Activated CD4-positive, alpha-beta memory T cell treated with anti-CD3 and anti-CD28 coated beads, Interleukin-2, amount 10 ng/mL, durations not matched to agents 7 days and 5 days (primary cell): ENCODE measurements at regions not wholly inside any gene's neighbourhood (a gene's known extent, or its start where the extent isn't known, plus 50 kb on each side); places are given as distances from the start of the nearest gene placed in this dataset.
"Not testable (repeated sequence)": the region's sequence is repeated elsewhere in the genome, so short reads cannot be mapped to it uniquely, and the experiment has no call there.

Experiments used
- CTCF ChIA-PET: fragments of 350-600 bp; sonication (Branson Sonifier 250); formaldehyde crosslinking; loops from one replicate; lab custom pipeline; 2021; ENCODE audit warnings: antibody characterized with exemption, inconsistent platforms; lab: Charles Lee
- POLR2A ChIA-PET: fragments of 350-600 bp; sonication (Branson Sonifier 250); formaldehyde crosslinking; loops from one replicate; lab custom pipeline; 2021; ENCODE audit warnings: antibody characterized with exemption; lab: Charles Lee
- DNase-seq: peaks from one replicate; pipeline ENCODE4 v3.0.0-alpha.2; 2020
- H3K27ac Mint-ChIP-seq: one replicate; pipeline ENCODE4 v1.8.0; 2021; ENCODE audit warnings: mild to moderate bottlenecking, mixed read lengths
- H3K27me3 Mint-ChIP-seq: one replicate; pipeline ENCODE4 v1.8.0; 2021; ENCODE audit warnings: mixed read lengths
- H3K36me3 Mint-ChIP-seq: one replicate; pipeline ENCODE4 v1.8.0; 2021; ENCODE audit warnings: low read depth, mixed read lengths
- H3K4me1 Mint-ChIP-seq: one replicate; pipeline ENCODE4 v1.8.0; 2021; ENCODE audit warnings: mixed read lengths
- H3K4me3 Mint-ChIP-seq: one replicate; pipeline ENCODE4 v1.8.0; 2021; ENCODE audit warnings: mild to moderate bottlenecking, mixed read lengths
- H3K9me3 Mint-ChIP-seq: one replicate; pipeline ENCODE4 v1.8.0; 2021; ENCODE audit warnings: mixed read lengths

GRCh38 chr3:135558150-135558783, 407.3 kb upstream of the PPP2R3A start:
- POLR2A ChIA-PET: no interaction called here

GRCh38 chr3:135558906-135559305, 406.6 kb upstream of the PPP2R3A start:
- H3K27ac Mint-ChIP-seq: no peak overlapping the region
- no peaks in the 10 kb centered on the region for H3K4me1 Mint-ChIP-seq
- no peaks in the 10 kb centered on the region for H3K36me3 Mint-ChIP-seq
- ChIA-PET CTCF (no interaction called here), POLR2A (no interaction called here)
- no peaks in the 10 kb centered on the region for H3K9me3 Mint-ChIP-seq
- no peaks in the 10 kb centered on the region for H3K27me3 Mint-ChIP-seq
- DNase-seq: no peak
- no peak overlapping the region for H3K4me3 Mint-ChIP-seq

More at GRCh38 chr3:135558150-135558783, 407.3 kb upstream of the PPP2R3A start:
- CTCF ChIA-PET: no interaction called here
- no peaks in the 10 kb centered on the region for H3K9me3 Mint-ChIP-seq
- no peaks in the 10 kb centered on the region for H3K4me1 Mint-ChIP-seq
- no peak overlapping the region for H3K27ac Mint-ChIP-seq
- no peaks in the 10 kb centered on the region for H3K36me3 Mint-ChIP-seq
- H3K27me3 Mint-ChIP-seq: no peaks in the 10 kb centered on the region
- DNase-seq: no peak
- no peak overlapping the region for H3K4me3 Mint-ChIP-seq

- H3K9me3 Mint-ChIP-seq: no peaks in the 10 kb centered on the region
- no peaks in the 10 kb centered on the region for H3K4me1 Mint-ChIP-seq
- no peak overlapping the region for H3K4me3 Mint-ChIP-seq
- DNase-seq: no peak
- ChIA-PET POLR2A (no interaction called here), CTCF (no interaction called here)
- H3K27ac Mint-ChIP-seq: no peak overlapping the region
- no peaks in the 10 kb centered on the region for H3K27me3 Mint-ChIP-seq
- H3K36me3 Mint-ChIP-seq: no peaks in the 10 kb centered on the region
Measured at GRCh38 chr3:135559802-135560201, 405.7 kb upstream of the PPP2R3A start.

GRCh38 chr3:135560847-135561246, 404.7 kb upstream of the PPP2R3A start:
- Mint-ChIP-seq H3K9me3 (peaks cover under 1% of the 10 kb centered on the region), H3K36me3 (no peaks in the 10 kb centered on the region), H3K4me3 (no peak overlapping the region), H3K4me1 (no peaks in the 10 kb centered on the region), H3K27ac (no peak overlapping the region), H3K27me3 (no peaks in the 10 kb centered on the region)
- CTCF ChIA-PET: no interaction called here
- POLR2A ChIA-PET: no interaction called here
- no peak for DNase-seq

GRCh38 chr3:135564696-135565095, 400.8 kb upstream of the PPP2R3A start:
- Mint-ChIP-seq H3K9me3 (peaks cover 2% of the 10 kb centered on the region), H3K27ac (no peak overlapping the region)

GRCh38 chr3:135565546-135565945, 400.0 kb upstream of the PPP2R3A start:
- DNase-seq: no peak
- Mint-ChIP-seq H3K9me3 (peaks cover 2% of the 10 kb centered on the region), H3K27ac (no peak overlapping the region), H3K4me1 (no peaks in the 10 kb centered on the region), H3K36me3 (no peaks in the 10 kb centered on the region), H3K27me3 (no peaks in the 10 kb centered on the region), H3K4me3 (no peak overlapping the region)
- ChIA-PET CTCF (no interaction called here), POLR2A (interaction anchor here (0.6 kb wide), 1 partner anchor 1105 kb away, joined by 3 read pairs; no protein-coding TSS in a partner anchor)

More at GRCh38 chr3:135564696-135565095, 400.8 kb upstream of the PPP2R3A start:
- DNase-seq: no peak
- Mint-ChIP-seq H3K4me1 (no peaks in the 10 kb centered on the region), H3K27me3 (no peaks in the 10 kb centered on the region), H3K4me3 (no peak overlapping the region), H3K36me3 (no peaks in the 10 kb centered on the region)
- ChIA-PET CTCF (no interaction called here), POLR2A (no interaction called here)

GRCh38 chr3:135567223-135567622, 398.3 kb upstream of the PPP2R3A start:
- Mint-ChIP-seq H3K4me1 (no peaks in the 10 kb centered on the region), H3K27ac (no peak overlapping the region), H3K36me3 (no peaks in the 10 kb centered on the region), H3K4me3 (no peak overlapping the region), H3K9me3 (peaks cover 2% of the 10 kb centered on the region), H3K27me3 (no peaks in the 10 kb centered on the region)
- POLR2A ChIA-PET: no interaction called here
- CTCF ChIA-PET: no interaction called here
- DNase-seq: no peak

GRCh38 chr3:135576751-135577150, 388.8 kb upstream of the PPP2R3A start:
- DNase-seq: no peak
- Mint-ChIP-seq H3K27ac (no peak overlapping the region), H3K9me3 (no peaks in the 10 kb centered on the region), H3K4me1 (no peaks in the 10 kb centered on the region), H3K4me3 (no peak overlapping the region), H3K27me3 (no peaks in the 10 kb centered on the region), H3K36me3 (no peaks in the 10 kb centered on the region)
- CTCF ChIA-PET: no interaction called here
- POLR2A ChIA-PET: no interaction called here

- H3K9me3 Mint-ChIP-seq: peaks cover 4% of the 10 kb centered on the region
Measured at GRCh38 chr3:135581806-135582205, 383.7 kb upstream of the PPP2R3A start.

GRCh38 chr3:135582800-135583199, 382.7 kb upstream of the PPP2R3A start:
- Mint-ChIP-seq H3K4me3 (no peak overlapping the region), H3K9me3 (peaks cover 4% of the 10 kb centered on the region), H3K27me3 (no peaks in the 10 kb centered on the region), H3K36me3 (no peaks in the 10 kb centered on the region), H3K4me1 (no peaks in the 10 kb centered on the region), H3K27ac (no peak overlapping the region)
- no peak for DNase-seq
- POLR2A ChIA-PET: no interaction called here
- CTCF ChIA-PET: no interaction called here

More at GRCh38 chr3:135581806-135582205, 383.7 kb upstream of the PPP2R3A start:
- Mint-ChIP-seq H3K4me3 (no peak overlapping the region), H3K27ac (no peak overlapping the region), H3K4me1 (no peaks in the 10 kb centered on the region), H3K36me3 (no peaks in the 10 kb centered on the region), H3K27me3 (no peaks in the 10 kb centered on the region)
- ChIA-PET CTCF (no interaction called here), POLR2A (no interaction called here)
- DNase-seq: no peak

- no peak for DNase-seq
- peaks cover 6% of the 10 kb centered on the region for H3K9me3 Mint-ChIP-seq
- H3K4me3 Mint-ChIP-seq: no peak overlapping the region
- ChIA-PET CTCF (no interaction called here), POLR2A (no interaction called here)
- H3K36me3 Mint-ChIP-seq: no peaks in the 10 kb centered on the region
- no peaks in the 10 kb centered on the region for H3K4me1 Mint-ChIP-seq
- H3K27me3 Mint-ChIP-seq: no peaks in the 10 kb centered on the region
- no peak overlapping the region for H3K27ac Mint-ChIP-seq
Measured at GRCh38 chr3:135596563-135596962, 369.0 kb upstream of the PPP2R3A start.

- Mint-ChIP-seq H3K9me3 (peaks cover 4% of the 10 kb centered on the region), H3K4me1 (no peaks in the 10 kb centered on the region), H3K27ac (no peak overlapping the region), H3K36me3 (no peaks in the 10 kb centered on the region), H3K4me3 (no peak overlapping the region), H3K27me3 (no peaks in the 10 kb centered on the region)
- POLR2A ChIA-PET: no interaction called here
- CTCF ChIA-PET: no interaction called here
- DNase-seq: no peak
Measured at GRCh38 chr3:135597855-135598254, 367.7 kb upstream of the PPP2R3A start.

- no peak for DNase-seq
- Mint-ChIP-seq H3K4me3 (no peak overlapping the region), H3K9me3 (peaks cover 2% of the 10 kb centered on the region), H3K27ac (no peak overlapping the region), H3K27me3 (no peaks in the 10 kb centered on the region), H3K4me1 (no peaks in the 10 kb centered on the region), H3K36me3 (no peaks in the 10 kb centered on the region)
- POLR2A ChIA-PET: no interaction called here
- CTCF ChIA-PET: no interaction called here
Measured at GRCh38 chr3:135598597-135598996, 366.9 kb upstream of the PPP2R3A start.

- POLR2A ChIA-PET, H3K36me3 Mint-ChIP-seq, H3K4me3 Mint-ChIP-seq, CTCF ChIA-PET, H3K9me3 Mint-ChIP-seq, DNase-seq, H3K27ac Mint-ChIP-seq, H3K4me1 Mint-ChIP-seq, H3K27me3 Mint-ChIP-seq: not testable (repeated sequence)
Measured at GRCh38 chr3:135604512-135604911, 361.0 kb upstream of the PPP2R3A start.
